Stimulated activated CD8-positive, alpha-beta memory T cell treated with anti-CD3 and anti-CD28 coated beads, Interleukin-4, amount 100 ng/mL, for 48 hours (primary cell): ENCODE measurements at regions not wholly inside any gene's neighbourhood (a gene's known extent, or its start where the extent isn't known, plus 50 kb on each side); places are given as distances from the start of the nearest gene placed in this dataset.
A peak's percentile ranks its signal among the peaks of the same experiment; 100 is the strongest.

Source experiments
- DNase-seq: peaks from one replicate; pipeline ENCODE4 v3.0.0-alpha.2; 2020

GRCh38 chr2:207257251-207258250 is 91.8 kb upstream of the KLF7 start:
- DNase-seq: no peak

DNA sequence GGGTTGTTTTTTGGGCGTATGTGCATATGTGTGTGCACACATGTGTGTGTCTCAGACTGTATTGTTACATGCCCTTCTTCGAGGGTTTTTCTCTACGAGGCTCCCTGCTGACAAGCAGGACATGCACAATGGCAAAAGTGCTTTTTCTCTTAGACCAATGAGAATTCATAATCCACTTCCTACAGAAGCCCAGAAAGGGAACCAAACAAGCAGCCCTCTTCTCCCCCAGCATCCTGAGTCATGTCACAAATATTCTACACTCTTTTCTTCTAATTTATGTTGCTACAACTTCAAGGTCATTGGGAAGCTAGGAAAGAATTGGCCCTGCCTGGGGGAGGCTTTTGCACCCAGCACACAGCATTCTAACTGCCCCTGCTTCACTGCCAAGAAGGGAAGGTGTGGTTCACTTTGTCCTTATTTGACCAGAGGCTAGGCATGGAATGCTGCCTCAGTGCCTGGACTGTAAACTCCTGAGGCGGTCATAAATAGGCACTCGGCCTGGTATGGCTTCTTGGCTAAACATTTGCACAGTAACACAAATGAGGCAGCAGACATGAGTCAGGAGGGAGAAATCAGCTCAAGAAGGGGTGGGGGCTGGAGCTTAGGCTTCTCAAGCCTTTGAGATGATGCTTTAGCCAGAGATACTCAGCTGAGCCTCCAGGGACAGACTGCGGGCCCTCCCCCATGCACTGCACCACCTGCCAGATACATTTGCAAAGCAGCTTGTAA is 92.7 kb upstream of the KLF7 start:
- DNase-seq: no peak

GRCh38 chr2:207260021-207260420 is 94.3 kb upstream of the KLF7 start:
- DNase-seq: no peak

GRCh38 chr2:207260947-207261346 is 95.2 kb upstream of the KLF7 start:
- DNase-seq: no peak

DNA sequence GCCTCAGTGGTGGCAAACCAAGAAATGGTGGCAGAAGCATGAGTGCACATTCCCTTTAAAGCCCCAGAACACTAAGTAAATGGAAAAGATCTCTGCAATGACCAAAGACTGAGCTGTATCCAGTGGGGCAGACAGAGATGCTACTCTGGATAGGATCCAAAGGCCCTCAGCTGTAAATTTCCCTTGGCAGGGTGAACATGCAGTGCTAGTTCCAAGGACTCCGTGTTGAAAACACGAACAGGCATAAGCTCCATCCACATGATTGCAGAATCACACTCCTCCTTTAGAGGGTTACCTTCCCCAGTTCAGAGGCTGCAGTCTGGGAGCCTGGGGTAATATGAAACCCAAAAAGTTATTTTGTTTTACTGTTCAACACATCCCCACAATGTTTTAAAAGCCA is 98.6 kb upstream of the KLF7 start:
- DNase-seq: no peak

DNA sequence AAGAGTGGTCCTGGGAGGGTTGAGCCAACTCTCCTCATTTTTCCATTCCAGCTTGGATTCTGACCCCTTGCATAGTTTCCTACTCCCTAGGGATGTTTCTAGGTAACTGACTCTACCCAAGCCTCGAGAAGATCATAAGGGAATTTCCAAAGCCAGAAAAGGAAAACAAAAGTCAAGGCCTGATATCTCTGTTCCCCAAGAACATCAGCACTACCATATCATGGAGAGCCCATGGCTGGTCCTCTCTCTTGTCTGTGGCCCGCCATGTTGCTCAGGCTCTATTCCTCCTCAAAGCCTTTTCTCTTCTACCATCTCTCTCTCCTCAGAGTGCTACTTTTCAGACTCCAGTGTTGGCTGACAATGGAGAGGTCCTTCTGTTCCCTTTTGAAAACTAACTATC is 99.6 kb upstream of the KLF7 start:
- DNase-seq: no peak

DNA sequence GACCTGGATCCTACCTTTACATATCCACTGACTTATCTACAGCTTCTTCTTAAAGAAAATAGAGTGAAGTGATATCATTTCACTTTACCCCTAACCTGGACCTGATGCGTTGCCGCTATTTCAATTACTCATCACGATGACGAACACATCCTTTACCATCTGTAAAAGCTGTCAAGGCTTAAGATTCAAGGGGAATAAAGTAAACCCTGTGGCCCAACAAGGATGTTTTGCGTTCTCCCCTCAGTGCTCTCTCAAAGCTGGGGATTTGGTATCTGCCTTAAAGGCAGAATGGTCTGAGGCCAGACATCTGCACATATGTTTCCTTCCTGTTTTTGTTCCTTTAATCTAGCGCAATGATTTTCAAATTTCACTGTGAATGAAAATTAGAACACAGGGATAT is 100.1 kb upstream of the KLF7 start:
- DNase-seq: no peak

DNA sequence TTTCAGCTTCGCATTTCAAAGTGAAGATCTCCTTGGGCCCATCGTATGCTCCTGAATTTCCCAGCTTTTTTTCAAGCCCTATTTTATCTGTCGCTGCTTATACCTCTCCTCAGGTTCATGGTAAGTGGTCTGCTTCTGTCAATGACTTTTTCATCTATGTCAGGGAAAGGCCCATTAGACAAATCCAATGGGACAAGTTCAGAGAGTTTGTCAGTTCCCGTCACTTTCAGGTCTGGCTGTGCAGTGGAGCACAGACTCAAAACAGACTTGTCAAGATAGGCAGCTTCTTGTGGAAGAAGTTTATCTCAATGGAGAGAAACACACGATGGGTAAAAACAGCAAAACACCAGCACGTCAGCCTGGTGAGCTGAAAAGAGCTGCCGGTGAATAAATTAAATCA is 100.9 kb upstream of the KLF7 start:
- no peak for DNase-seq

DNA sequence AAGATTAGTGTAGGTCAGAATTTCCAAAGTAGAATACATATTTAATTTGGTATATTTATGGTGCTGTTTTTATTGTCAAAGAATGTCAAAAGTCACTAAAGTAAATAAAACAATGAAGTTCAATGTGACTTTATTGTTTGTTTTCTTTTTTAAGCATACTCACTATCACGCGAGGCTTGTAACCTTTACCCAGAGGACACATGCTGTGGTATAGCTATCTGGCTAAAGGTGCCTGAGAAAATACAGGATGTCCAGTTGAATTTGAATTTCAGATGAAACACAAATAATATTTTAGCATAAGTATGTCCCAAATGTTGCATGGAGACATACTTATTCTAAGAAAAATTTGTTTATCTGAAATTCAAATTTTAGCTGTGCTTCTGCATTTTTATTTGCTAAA is 103.3 kb upstream of the KLF7 start:
- DNase-seq: no peak

- no peak for DNase-seq
These were observed 108.9 kb upstream of the KLF7 start for GRCh38 chr2:207274530-207275189.

- no peak for DNase-seq
These were observed 110.0 kb upstream of the KLF7 start for GRCh38 chr2:207275779-207276178.

- no peak for DNase-seq
These were observed 110.5 kb upstream of the KLF7 start for GRCh38 chr2:207276248-207276647.

DNA sequence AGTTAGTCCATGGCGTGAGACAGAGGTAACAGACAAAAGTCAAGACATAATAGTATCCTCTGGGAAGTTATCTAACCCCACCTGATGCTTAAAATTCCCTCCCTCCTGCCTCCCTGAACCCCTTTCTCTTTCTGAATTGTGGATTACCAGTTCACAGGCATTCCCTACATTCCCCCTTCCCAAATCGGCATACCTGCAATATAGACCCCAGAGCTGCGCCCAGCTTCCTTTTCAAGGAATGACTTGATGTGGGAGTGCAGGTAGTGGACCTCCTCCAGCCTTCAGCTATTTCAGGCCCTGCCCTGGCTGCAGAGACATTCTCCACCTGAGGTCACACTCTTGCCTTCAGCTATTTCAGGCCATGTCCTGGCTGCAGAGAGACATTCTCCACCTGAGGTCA is 111.1 kb upstream of the KLF7 start:
- no peak for DNase-seq

GRCh38 chr2:207279520-207279919 is 113.8 kb upstream of the KLF7 start:
- DNase-seq: no peak

- no peak for DNase-seq
These were observed 115.7 kb upstream of the KLF7 start for GRCh38 chr2:207281436-207281835.

GRCh38 chr2:207282916-207283315 is 117.2 kb upstream of the KLF7 start:
- DNase-seq: no peak

DNA sequence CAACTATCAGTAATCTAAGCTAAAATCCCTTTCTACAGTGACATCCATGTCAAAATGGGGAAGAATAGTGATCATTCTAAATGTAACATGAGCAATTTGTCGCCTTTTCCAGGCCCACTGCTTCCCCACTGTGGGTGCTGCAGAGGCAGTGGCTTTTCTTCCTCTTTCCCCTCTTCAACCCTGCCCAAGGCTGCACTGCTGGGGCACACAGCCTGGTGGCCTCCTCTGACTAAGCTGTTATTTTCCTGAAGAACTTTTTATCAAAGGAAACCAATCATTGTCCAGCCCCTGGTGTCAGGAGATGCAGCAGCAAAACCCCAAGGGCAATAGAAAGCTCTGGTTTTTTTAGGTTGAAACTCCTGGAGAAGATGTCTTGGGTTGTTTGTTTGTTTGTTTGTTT is 117.6 kb upstream of the KLF7 start:
- DNase-seq: peak; percentile 40

DNA sequence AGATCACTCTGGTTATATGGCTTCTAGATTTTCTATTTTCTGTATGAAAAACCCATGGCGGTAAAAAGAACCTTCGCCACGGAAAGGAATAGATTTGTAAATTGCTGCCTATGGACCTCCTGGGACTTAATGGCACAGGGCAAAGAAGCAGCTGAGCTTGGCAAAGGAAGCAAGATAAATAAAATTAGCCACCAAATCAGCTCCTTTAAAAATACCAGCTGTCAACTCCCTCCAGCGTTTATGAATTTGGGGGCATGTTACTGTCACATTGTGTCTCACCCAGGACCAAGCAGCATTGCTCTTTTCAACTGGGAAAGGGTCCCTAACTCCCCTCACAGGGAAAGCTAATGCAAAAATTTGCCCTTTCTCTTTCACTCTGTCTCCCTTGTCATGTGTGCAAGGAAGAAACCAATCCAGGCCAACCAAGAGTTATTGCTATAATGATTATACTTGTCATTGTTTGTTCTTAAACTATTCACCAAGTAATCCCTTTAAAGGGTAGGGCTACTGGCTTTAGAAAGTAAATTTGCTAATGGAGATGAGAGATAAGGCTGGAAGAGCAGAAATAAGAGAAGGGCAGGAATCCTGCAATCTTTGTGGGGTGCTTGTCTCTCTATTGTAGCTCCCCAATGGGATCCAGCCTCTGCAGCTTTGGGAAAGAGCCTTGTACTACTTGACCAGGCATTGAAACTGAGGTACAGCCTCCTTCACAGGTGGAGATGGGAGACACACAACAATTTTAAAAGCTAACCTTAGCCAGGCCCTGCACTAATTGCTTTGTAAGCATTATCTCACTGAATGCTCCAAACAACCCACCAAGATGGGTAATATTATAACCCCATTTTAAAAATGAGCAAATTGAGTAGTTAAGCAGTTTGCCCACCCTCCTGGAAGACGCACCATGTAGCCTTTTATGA is 119.1 kb upstream of the KLF7 start:
- no peak for DNase-seq

DNA sequence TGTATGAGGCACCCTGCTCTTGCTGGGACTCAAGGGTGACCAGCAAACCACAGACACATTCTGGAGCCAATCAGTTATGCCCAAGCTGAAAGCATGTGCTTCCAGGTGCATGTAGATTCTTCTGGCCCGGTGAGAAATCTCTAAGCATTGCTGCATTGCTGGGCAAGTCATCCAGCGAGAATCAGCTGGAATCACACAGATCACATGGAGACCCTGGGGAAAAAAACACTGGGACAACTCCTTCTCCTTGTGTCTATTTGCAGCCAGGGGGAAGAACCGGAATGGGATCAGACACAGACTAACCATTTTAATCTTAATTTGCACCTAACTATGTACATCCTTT is 119.7 kb upstream of the KLF7 start:
- no peak for DNase-seq

- DNase-seq: no peak
These were observed 120.4 kb upstream of the KLF7 start for GRCh38 chr2:207286106-207286505.

DNA sequence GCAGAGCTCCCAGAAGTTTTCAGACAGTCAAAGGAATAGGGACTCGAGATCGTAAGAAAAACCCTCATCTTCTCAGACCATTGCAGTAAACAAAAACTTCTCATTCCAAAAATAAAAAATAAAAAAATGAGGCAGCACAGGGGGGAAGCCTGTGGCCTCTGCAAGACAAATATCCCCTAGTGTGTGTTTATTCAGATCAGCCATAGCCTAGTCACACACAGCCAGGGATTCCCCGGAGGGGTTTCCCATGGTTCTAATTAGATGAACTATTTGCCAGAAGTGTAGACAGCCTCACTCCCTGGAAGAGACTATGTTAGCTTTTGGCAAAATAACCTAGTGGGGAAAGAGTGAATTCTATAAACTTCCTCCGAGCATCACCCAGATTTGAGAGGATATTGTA is 122.9 kb upstream of the KLF7 start:
- DNase-seq: no peak

GRCh38 chr2:207289295-207290018 is 123.7 kb upstream of the KLF7 start:
- DNase-seq: no peak
